ENCODE measurements at regions not wholly inside any gene's neighbourhood (a gene's known extent, or its start where the extent isn't known, plus 50 kb on each side); places are given as distances from the start of the nearest gene placed in this dataset.

DNA sequence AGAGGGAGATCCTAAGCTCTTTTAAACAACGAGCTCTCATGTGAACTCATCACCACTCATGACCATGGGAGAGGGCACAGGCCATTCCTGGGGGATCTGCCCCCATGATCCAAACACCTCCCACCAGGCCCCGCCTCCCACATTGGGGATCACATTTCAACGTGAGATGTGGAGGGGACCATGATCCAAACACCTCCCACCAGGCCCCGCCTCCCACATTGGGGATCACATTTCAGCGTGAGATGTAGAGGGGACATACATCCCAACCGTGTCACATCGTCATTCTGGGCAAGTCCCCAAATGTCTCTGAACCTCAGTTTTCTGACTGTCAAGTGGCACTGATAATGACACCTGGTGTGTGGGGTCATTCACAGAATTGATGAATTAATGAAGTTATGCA is 641.8 kb downstream of the CDH26 start:
- no peak for DNase-seq

DNA sequence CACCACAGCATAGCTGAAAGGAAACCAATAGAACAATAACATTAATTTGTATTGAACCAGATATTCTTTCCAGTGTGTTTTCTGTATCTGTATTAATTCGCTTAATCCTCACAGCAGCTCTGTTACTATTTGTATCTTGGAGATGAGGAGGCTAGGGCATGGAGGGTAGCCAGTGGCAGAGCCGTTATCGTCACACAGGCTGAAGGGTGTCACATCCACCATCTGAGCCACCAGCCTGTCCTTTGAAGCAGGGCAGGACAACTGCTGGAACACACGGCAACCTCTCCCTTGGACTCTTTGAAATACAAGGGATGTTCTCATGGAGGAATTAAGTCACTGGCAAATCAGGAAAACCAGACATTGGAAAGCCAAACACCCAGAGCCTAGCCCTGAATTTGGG is 628.0 kb upstream of the CDH4 start:
- no peak for DNase-seq

DNA sequence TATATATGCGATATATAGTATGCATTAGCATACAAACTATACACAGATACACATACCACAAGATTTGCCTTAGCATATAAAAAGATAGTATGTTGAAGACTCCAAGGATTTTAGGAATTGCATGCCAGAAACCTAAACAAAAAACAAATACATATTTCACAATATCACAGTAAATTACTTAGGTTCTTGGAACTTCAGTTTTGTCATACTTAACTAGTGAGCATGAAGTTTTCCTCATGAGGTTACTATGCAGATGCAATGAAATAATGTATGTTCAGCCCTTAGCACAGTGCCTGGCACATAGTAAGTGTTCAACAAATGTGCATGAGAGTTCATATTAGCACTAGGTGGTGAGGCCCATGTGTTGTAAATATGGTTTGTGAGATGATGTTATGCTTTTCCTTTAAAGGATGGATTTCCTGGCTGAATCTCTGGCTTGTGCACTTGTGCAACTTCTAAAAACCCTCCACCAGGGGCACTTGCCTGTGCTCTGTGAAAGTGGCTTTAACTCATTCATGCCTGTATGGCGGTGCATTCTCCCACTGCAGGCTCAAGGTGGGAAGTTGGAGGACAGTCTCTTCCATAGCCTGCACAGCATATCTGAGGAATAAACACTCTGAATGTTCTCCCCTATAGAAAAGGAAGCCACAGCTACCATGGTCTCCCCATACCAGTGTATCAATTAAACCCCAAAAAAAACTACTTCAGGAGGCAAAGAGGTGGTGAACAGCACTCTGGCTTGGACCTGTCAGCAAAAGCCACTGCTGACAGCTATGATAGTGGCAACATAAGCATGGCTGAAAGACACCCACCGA is 624.1 kb upstream of the CDH4 start:
- no peak for DNase-seq

GRCh38 chr20:60628749-60629148 is 623.3 kb upstream of the CDH4 start:
- DNase-seq: no peak

DNA sequence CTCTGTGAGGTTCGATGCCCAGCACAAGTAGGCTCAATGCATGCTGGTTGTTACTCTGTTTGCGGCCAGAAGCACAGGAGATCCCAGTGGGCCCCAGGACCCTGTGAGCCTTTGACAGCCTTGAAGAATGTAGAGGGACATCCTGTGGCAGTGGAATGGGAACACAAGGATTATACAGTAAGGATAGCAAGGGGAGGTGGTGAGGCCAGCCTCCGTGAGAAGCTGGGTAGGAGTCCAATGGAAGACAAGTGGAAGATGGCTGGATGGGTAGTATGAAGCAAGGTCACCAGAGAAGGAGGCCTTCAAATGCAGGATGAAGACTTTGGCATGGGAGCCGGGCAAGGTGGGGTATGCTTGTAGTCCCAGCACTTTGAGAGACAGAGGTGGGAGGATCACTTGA is 622.9 kb upstream of the CDH4 start:
- no peak for DNase-seq

DNA sequence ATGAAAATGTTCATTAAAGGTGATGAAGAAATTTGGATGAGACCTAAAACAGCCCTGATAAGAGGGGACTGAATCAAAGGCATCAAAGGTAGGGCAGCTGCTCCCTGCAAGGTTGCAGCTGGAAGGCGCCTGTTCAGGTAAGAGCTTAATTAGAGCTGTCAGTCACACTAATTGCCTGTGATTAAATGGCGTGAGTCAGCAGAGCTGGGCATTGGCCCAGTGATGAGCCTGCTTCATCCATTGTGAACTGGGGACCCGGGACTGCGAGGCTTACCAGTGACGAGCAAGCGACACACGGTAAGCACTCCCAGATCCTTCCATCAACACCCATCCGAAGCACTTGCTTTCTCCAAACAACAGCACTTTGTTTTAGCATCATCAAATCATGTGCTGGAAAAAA is 621.5 kb upstream of the CDH4 start:
- DNase-seq: peak; percentile 15

DNA sequence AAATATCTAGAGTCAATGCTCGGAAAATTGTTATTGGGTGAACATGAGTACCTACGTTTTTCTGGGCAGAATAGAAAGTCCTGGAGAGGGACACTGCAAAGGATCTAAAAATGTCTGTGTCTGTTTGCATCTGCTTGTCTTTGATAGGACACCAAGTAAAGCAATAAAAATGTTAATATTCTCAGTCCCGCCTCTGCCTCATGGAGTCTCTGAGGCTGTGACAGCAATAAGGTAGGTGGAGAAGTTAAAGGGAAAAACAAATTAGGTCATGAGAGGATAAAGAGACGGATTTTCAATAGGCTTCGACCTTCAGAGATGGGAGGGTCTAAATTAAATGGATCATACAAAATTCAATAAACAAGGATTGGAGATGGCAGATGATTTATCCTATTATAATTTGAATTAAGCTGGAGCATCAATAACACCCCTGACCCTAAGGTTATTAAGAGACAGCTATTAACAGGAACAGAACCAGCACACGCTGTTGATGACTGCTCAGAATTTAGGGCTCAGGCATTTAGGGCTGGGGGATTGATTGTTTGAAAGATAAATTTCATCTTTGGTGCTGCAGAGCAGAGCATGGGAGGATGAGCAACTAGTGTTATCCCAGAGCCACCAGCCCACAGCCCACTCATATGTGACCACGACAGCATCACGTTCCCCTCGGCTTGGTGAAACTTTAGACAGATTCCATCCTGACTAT is 620.3 kb upstream of the CDH4 start:
- no peak for DNase-seq

DNA sequence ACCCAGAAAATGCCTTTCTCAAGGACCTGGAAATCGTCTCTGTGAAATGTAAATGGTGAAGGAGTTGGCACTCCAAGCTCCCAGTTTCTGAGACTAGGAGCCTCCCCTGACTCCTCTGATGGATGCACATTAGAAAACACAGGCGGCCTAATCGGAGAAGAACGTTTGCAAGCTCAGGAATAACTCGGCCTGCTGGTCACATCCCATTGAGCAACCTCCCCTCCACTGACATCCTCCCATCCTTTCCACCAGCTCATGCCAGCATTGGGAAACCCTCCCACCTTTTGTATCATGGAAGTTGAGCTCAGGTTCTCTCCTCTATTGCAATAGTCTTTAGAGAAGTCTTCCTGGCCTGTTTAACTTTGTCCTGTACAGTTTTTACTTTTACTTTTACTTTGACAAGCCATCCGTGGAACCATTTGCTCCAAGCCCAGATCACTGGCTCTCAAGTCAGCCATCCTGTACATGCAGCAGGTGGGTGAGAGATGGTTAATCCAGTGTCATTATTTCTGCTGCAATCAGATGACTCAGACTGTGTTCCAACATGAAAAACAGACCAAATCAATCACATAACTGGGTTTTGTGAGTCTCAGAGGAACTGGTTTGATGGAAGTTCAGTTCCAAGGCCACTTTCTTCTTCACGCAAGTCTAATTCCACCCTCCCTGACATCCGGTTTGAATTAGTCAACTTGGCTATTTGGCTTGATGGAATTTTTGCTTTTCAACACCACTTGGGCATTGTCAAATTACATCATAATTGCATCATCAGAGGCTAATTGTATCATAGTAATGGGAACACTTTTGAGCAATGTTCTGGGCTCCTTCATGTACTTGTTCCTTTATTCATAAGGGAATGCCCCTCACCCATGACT is 619.4 kb upstream of the CDH4 start:
- no peak for DNase-seq

DNA sequence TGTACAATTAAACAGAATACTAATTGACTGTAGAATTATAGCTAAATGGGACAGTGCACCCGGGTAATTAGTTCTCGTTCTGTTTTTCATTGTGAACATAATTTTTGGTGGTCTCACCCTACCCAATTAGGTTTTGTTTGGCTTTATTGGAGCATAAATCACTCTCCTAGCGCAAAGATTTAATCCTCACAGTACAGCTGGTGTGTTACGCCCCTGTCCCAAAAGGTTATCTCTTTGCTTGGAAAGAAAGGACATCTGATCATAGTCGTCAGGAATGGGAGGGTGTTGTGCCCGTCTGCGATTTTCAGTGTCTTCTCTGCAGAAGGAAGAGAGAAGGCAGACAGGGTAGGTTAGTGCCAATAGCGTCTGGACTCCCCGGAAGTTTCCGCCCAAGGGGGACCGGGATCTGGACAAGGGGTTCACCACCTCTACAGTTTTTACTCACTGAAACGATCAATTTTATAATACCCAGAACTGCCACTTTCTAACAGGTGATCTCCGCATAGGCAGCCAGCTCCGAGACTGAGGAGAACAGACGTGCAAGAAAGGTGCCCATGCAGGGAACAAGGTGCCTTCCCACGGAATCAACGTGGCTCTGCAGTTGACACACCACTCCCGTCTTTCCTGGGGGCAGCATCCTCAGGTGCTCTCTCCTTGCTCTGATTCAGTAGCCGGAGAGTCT is 617.4 kb upstream of the CDH4 start:
- no peak for DNase-seq

- no peak for DNase-seq
Observed at GRCh38 chr20:60636417-60636816, 615.6 kb upstream of the CDH4 start.

- no peak for DNase-seq
Observed at GRCh38 chr20:60637801-60638200, 614.3 kb upstream of the CDH4 start.

DNA sequence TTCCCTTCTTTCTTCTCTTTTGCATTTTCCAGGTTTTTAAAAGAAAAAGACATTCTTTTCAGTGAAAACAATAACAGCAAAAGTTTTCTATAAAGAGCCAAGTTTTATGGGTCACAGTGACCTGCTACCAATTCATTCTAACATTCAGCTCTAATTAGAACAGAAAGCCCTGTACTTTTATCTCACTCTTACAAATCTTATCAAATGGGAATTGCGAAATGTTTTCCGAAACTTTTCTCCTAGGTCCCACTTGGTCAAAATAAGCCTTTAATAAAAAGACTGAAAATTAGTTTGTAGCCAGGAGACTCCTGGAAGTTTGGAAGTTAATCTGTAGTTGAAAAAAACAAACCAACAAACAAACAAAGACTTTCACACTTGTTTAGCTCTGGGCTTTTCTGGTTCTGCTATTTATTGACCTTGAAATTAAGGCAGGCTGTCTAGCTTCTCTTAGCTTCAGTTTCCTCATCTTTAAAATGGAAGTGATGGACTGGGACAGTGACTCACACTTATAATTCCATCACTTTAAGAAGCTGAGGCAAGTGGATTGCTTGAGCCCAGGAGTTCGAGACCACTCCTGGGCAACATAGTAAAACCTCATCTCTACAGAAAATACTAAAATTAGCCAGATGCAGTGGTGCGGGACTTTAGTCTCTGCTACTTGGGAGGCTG is 613.5 kb upstream of the CDH4 start:
- DNase-seq: no peak

DNA sequence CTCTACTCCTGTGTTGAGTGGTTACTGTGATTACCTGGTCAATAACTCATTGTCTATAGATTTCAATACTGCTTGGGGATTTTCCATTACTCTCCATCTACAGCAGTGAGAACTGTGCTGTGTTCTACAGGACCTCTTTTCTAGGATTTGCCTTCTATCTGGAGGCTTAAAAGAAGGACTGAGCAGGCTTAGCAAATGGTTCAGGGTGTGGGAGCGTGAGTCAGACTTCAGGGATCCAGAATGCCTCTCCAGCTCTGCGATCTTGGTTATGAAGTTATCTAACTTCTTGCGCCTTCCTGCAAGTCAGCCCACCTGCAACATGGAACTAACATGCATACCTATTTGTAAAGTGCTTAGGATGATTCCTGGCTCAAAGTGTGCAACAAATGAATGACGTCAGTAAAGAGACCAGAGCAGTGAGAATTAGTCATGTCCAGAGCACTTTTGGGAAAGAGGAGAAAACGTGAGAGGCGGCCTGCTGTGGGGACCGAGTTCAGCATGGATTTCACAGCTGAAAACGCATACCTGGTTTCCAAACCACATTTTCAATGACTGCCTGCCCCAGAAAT is 610.1 kb upstream of the CDH4 start:
- no peak for DNase-seq

- DNase-seq: no peak
Observed at GRCh38 chr20:60642541-60642940, 609.5 kb upstream of the CDH4 start.

- DNase-seq: no peak
Observed at GRCh38 chr20:60648556-60648955, 603.5 kb upstream of the CDH4 start.

- DNase-seq: no peak
Observed at GRCh38 chr20:60649541-60649940, 602.5 kb upstream of the CDH4 start.

- DNase-seq: no peak
Observed at GRCh38 chr20:60650087-60650486, 602.0 kb upstream of the CDH4 start.

DNA sequence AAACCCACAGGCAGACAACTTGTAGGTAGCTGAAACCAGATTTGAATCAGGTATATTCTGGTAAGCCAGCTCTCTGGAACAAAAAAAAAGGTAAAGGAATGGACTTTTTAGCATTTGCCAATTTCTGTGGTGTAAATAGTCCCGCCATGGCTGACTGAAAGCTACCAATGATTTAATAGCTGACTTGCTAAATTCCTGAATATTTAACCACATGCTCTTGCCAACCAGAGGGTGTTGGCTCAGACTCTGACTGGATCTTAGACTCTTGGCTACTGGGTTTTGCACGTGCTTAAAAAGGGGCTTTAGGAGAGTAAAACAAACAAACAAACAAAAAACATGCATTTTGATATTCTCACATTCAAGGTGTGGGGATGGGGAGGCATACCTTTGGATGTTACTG is 600.0 kb upstream of the CDH4 start:
- no peak for DNase-seq

GRCh38 chr20:60652615-60653014 is 599.4 kb upstream of the CDH4 start:
- DNase-seq: no peak

DNA sequence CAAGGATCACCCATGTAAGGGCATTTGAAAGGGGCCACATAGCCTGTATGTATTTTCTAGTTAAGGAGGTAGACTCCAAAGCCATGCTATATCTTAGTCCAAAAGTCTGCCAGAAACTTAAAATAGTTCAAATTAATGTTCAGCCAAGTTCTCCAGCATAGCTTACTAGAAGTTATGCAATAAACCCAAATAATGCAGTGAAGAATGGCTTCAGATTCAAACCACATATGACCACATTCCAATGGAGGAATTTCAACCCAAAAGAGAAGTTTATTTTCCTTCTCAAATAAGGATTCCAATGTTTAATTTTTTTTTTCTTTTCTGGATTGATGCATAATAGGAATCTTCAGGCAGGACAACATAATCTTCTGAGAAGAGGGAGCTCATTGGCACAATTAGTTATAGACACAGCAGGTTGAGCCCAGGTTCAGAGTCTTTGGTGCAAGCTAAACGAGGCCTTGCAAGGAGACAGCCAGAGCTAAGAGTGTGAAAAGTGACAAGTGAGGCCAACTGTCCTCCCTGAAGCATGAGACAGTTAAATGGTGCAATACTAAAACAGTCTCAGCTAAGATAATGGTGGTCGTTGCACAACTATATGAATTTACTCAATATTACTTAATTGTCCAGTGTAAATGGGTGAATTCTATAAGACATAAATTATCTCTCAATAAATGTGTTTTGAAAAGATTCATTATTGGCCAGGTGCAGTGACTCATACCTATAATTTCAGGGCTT is 598.8 kb upstream of the CDH4 start:
- DNase-seq: no peak

GRCh38 chr20:60658681-60659080 is 593.4 kb upstream of the CDH4 start:
- DNase-seq: no peak

Measured in NCI-H510A (cell line).